Stimulated activated CD8-positive, alpha-beta memory T cell treated with anti-CD3 and anti-CD28 coated beads, Interleukin-4, amount 100 ng/mL, for 1 hour (primary cell): ENCODE measurements at regions not wholly inside any gene's neighbourhood (a gene's known extent, or its start where the extent isn't known, plus 50 kb on each side); places are given as distances from the start of the nearest gene placed in this dataset.

ENCODE experiments used
- DNase-seq, 2 donors: peaks; one replicate each; pipeline ENCODE4 v3.0.0-alpha.2; 2020; ENCODE audit warnings: low read depth in 2 of 2, low spot score in 1 of 2

DNA sequence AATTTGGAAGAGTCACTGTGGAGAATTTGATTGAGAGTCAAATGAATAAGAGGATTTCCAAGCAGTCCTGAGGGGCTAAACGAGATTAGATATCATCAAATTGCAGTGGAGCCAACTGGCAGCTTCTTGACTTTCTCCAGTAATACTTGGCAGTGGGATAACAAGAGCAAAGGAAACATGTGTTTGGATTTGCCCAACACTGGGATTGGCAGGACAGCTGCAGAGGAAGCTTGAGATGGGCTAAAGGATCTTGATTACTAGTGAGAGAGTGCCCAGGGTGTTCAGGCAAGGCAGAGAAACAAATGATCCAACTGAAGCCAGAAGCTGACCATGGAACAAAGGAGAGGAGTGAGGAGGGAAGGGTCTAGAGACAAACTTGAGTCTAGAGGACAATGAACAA is 356.0 kb upstream of the ISL1 start:
- no peak for DNase-seq

DNA sequence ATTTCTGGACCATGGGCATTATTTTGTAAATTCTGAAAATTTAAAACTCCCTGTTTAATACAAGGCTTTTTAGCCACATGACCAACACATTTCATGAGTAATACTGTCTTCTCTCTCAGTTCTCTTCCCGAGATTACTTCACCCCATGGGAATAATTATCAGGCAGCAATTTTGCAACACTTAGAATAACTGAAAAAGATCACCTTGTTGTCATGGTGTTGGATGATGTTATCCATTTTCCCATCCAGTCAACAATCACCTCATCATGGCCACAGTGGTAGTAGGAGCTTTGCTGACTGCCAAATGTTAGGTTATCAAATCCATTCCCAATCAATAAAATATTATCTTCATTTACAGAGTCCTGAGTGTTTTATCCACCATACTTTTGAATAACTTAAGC is 354.9 kb upstream of the ISL1 start:
- no peak for DNase-seq

GRCh38 chr5:51033215-51033614 is 350.0 kb upstream of the ISL1 start:
- DNase-seq = no peak

GRCh38 chr5:51034222-51034901 is 348.9 kb upstream of the ISL1 start:
- DNase-seq = no peak

- DNase-seq = no peak
Measured at GRCh38 chr5:51039424-51040329, 343.6 kb upstream of the ISL1 start.

DNA sequence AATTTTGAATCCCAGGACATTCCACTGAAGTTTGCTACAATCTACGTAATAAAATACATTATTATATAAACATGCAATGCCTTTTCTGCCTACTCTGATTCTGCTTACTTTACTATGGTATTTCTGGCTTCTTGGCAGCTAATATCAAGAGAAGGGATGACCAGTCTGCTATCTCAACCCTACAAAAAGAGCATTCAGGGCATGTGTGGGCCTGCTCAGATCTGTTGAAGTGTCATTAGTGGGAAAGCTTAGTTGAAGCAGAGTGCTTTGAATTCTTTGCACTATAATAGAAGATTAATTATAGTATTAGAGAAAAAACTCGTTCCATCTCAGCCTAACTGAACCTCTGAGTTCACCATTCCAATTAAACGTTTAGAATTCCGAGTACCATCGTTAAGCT is 339.5 kb upstream of the ISL1 start:
- no peak for DNase-seq

DNA sequence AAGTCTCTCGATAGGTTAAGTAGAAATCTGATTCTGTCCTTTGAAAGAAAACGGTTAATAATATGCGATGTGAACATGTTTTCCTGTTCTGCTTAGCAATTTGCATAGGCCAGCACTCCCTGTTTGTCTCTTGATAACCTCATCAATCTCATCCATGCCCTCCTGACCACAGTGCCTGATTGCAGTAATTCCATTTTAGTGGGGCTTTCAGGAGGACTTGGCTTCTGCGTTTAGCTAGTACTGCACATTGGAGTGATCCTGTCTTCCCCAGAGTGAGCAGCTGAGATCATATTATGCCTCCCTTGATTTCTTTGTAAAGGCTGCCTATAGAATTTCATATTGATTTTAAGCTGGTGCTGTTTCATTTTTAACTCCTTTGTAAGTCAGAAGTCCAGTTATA is 335.9 kb upstream of the ISL1 start:
- no peak for DNase-seq

GRCh38 chr5:51053361-51053760 is 329.9 kb upstream of the ISL1 start:
- no peak for DNase-seq

DNA sequence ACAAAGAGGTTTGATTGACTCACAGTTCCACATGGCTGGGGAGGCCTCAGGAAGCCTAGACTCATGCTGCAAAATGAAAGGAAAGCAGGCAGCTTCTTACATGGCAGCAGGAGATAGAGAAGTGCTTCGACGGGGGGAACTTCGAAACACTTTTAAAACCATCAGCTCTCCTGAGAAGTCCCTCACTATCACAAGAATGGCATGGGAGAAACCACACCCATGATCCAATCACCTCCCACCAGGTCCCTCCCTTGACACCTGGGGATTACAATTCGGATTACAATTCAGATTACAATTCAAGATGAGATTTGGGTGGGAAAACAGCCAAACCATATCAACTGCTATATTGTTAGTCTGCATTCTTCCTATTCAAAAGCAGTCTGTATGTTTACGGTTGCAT is 322.3 kb upstream of the ISL1 start:
- no peak for DNase-seq

- DNase-seq = no peak
Measured at GRCh38 chr5:51072937-51073336, 310.3 kb upstream of the ISL1 start.

GRCh38 chr5:51082741-51083140 is 300.5 kb upstream of the ISL1 start:
- no peak for DNase-seq

DNA sequence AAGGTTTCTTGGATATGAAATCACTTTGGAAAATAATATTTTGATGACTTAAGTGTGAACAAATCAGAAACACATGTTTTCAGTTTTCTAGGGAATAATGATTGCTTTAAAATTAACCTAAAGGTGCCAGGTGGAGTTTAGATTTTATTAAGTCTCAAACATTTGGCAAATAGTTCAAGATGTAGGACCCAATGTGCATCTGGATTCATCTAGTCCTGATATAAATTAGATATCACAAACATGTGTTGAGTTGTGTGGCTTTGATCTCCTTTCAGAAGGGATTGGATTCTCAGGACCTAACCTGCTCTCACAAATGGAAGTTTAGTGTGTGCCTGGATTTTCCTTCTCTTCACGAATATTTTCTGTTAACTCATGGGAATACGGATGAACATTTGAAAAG is 291.4 kb upstream of the ISL1 start:
- DNase-seq = no peak

DNA sequence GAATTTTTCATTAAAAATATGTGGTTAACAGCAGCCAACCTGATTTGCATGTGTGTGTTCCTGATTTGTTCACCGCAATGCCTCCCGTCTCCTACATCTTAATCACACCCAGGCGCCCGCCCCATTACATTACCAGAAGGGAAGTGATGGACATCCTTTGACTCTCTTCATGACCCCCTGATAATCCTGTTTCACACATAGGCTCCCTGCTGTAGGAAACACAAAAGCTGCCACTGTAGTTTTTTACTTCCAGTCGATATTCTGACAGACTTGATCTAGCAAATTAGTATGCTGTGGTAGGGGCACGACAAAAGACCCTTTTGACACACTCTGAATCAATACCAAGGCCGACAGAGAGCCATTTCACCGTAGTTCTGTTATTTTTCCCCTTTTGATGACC is 287.8 kb upstream of the ISL1 start:
- no peak for DNase-seq

DNA sequence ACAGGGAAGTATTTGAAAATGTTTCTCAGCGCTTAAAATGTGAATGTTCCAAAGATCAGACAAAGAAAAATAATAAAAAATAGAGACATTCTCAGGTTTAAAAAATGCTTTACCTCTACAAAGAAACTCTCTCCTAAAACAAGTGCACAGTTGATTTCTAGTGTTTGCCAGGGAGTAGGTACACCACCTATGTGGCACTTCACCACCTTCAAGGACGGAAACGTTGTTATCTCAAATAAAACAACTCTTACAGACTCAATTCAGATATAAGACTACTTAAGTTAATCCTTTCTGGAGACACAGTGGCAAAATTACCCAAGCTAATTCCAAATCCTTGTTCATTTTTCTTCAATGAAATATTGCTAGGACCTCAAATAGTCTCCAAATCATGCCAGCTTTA is 286.4 kb upstream of the ISL1 start:
- DNase-seq = no peak

- no peak for DNase-seq
Measured at GRCh38 chr5:51099173-51099853, 283.9 kb upstream of the ISL1 start.

- no peak for DNase-seq
Measured at GRCh38 chr5:51104556-51104955, 278.7 kb upstream of the ISL1 start.

GRCh38 chr5:51109786-51110410 is 273.4 kb upstream of the ISL1 start:
- no peak for DNase-seq

- no peak for DNase-seq
Measured at GRCh38 chr5:51131266-51131665, 252.0 kb upstream of the ISL1 start.

GRCh38 chr5:51138164-51138563 is 245.1 kb upstream of the ISL1 start:
- DNase-seq = no peak

DNA sequence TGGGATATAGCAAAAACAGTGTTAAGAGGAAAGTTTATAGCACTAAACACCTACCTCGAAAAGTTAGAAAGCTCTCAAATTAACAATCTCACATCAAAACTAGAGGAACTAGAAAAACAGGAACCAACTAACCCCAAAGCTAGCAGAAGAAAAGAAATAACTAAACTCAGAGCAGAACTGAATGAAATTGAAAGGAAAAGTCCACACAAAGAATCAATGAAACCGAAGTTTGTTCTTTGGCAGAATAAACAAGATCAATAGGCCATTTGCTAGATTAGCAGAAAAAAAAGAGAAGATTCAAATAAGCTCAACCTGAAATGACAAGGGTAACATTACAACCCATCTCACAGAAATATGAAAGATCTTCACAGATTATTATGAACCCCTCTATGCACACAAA is 234.8 kb upstream of the ISL1 start:
- DNase-seq = no peak

GRCh38 chr5:51156222-51156621 is 227.0 kb upstream of the ISL1 start:
- DNase-seq = no peak

- no peak for DNase-seq
Measured at GRCh38 chr5:51156838-51157237, 226.4 kb upstream of the ISL1 start.
